Caco-2 (cell line): ENCODE measurements at regions not wholly inside any gene's neighbourhood (a gene's known extent, or its start where the extent isn't known, plus 50 kb on each side); places are given as distances from the start of the nearest gene placed in this dataset.

Experiments used
- BruUV-seq: library from RNA; stranded (reverse); fragments of 400-500 nt; replicated peaks from 2 replicates; lab custom pipeline; 2021; lab: Mats Ljungman, UMichigan
- CTCF ChIA-PET: fragments of 300-600 bp; sonication (Branson Sonifier 250); formaldehyde crosslinking; loops from one replicate; lab custom pipeline; 2022; ENCODE audit warnings: antibody characterized with exemption; lab: Charles Lee
- POLR2A ChIA-PET: fragments of 300-600 bp; sonication (Branson Sonifier 250); formaldehyde crosslinking; loops from one replicate; lab custom pipeline; 2022; ENCODE audit warnings: antibody characterized with exemption; lab: Charles Lee
- DNase-seq, 2 experiments: peaks; one replicate each; pipeline versions ENCODE4 v3.0.0 to v3.0.0-alpha.2; 2020 to 2022
- H3K27me3 ChIP-seq: replicated peaks from 2 replicates; pipeline ENCODE4 v1.6.0; 2011; ENCODE audit warnings: low read length; ENCODE audit not compliant: control insufficient read depth, insufficient read depth
- H3K36me3 ChIP-seq: 2 replicates; pipeline ENCODE4 v1.5.1; 2011; ENCODE audit warnings: low read length; ENCODE audit not compliant: control insufficient read depth, insufficient read depth
- H3K4me1 ChIP-seq: fragments of 250-450 bp; sonication (Bioruptor Pico); 2 replicates; pipeline ENCODE4 v1.5.1; 2020; ENCODE audit warnings: mild to moderate bottlenecking
- H3K4me3 ChIP-seq: 2 replicates; pipeline ENCODE4 v1.5.1; 2011; ENCODE audit warnings: low read depth, mild to moderate bottlenecking, control low read depth, low read length
- H3K9me3 ChIP-seq: fragments of 250-450 bp; sonication (Bioruptor Pico); 2 replicates; pipeline ENCODE4 v1.5.1; 2020; ENCODE audit warnings: mild to moderate bottlenecking, moderate library complexity
- H3K27ac Mint-ChIP-seq: one replicate; pipeline ENCODE4 v1.8.0; 2022; ENCODE audit warnings: mixed read lengths; ENCODE audit not compliant: unreplicated experiment
- H3K27me3 Mint-ChIP-seq: one replicate; pipeline ENCODE4 v1.8.0; 2022; ENCODE audit warnings: mixed read lengths; ENCODE audit not compliant: insufficient read depth, unreplicated experiment
- H3K36me3 Mint-ChIP-seq: one replicate; pipeline ENCODE4 v1.8.0; 2022; ENCODE audit warnings: mild to moderate bottlenecking, mixed read lengths; ENCODE audit not compliant: insufficient read depth, unreplicated experiment
- H3K4me1 Mint-ChIP-seq: one replicate; pipeline ENCODE4 v1.8.0; 2022; ENCODE audit warnings: low read depth, mixed read lengths; ENCODE audit not compliant: unreplicated experiment
- H3K4me3 Mint-ChIP-seq: one replicate; pipeline ENCODE4 v1.8.0; 2022; ENCODE audit warnings: mild to moderate bottlenecking, moderate library complexity, mixed read lengths; ENCODE audit not compliant: unreplicated experiment
- H3K9me3 Mint-ChIP-seq: one replicate; pipeline ENCODE4 v1.8.0; 2022; ENCODE audit warnings: mixed read lengths; ENCODE audit not compliant: unreplicated experiment
- CTCF ChIP-seq, 2 experiments: fragments of 200-600 bp in 1 of 2; IDR thresholded peaks; 1 replicate in 1 of 2; 2 replicates in 1 of 2; pipeline versions ENCODE4 v1.5.1 to v1.8.0; 2011 to 2022; ENCODE audit warnings: antibody characterized with exemption in 1 of 2, control low read depth in 1 of 2, inconsistent platforms in 1 of 2, low read depth in 1 of 2, low read length in 1 of 2, mild to moderate bottlenecking in 1 of 2, moderate library complexity in 1 of 2; ENCODE audit not compliant: insufficient read depth in 1 of 2, severe bottlenecking in 1 of 2, unreplicated experiment in 1 of 2
- intact Hi-C: fragments of 100-400 bp; cut with micrococcal nuclease; formaldehyde crosslinking; loops from one replicate; pipeline ENCODE4 v1.10.0; 2022; ENCODE audit not compliant: unreplicated experiment

- Mint-ChIP-seq H3K4me1 (no peaks in the 10 kb centered on the region), H3K4me3 (no peak overlapping the region), H3K9me3 (no peaks in the 10 kb centered on the region), H3K27ac (no peak overlapping the region), H3K27me3 (peaks cover 5% of the 10 kb centered on the region), H3K36me3 (no peaks in the 10 kb centered on the region)
- no TSS peak for BruUV-seq
- H3K36me3 ChIP-seq = no peaks in the 10 kb centered on the region
- DNase-seq = no peak
- ChIA-PET POLR2A (no interaction called here), CTCF (interaction anchor here (0.6 kb wide), 1 partner anchor 50 kb away, joined by 3 read pairs; no protein-coding TSS in a partner anchor)
- no peak overlapping the region for H3K4me3 ChIP-seq
- no peaks in the 10 kb centered on the region for H3K27me3 ChIP-seq
- no peak for TF ChIP-seq CTCF (IDR thresholded peaks at IDR 0.05; ENCODE audit: insufficient read depth in 1 of 2, low read depth in 1 of 2, low read length in 1 of 2, severe bottlenecking in 1 of 2, unreplicated experiment in 1 of 2)
- H3K9me3 ChIP-seq = no peaks in the 10 kb centered on the region
- H3K4me1 ChIP-seq = no peaks in the 10 kb centered on the region
- intact Hi-C loops = no loop called here
Observed at GRCh38 chr13:104796581-104796980, 1730.4 kb upstream of the SLC10A2 start.

GRCh38 chr13:104785952-104786351, 1719.7 kb upstream of the SLC10A2 start:
- H3K9me3 ChIP-seq = no peaks in the 10 kb centered on the region
- DNase-seq = no peak
- TF ChIP-seq CTCF (IDR thresholded peaks at IDR 0.05; ENCODE audit: insufficient read depth in 1 of 2, low read depth in 1 of 2, low read length in 1 of 2, severe bottlenecking in 1 of 2, unreplicated experiment in 1 of 2) = no peak
- Mint-ChIP-seq H3K27me3 (no peaks in the 10 kb centered on the region), H3K27ac (no peak overlapping the region), H3K4me3 (no peak overlapping the region), H3K36me3 (no peaks in the 10 kb centered on the region), H3K9me3 (no peaks in the 10 kb centered on the region), H3K4me1 (no peaks in the 10 kb centered on the region)
- POLR2A ChIA-PET = no interaction called here
- H3K4me1 ChIP-seq = no peaks in the 10 kb centered on the region
- H3K4me3 ChIP-seq = no peak overlapping the region
- intact Hi-C loops = no loop called here
- H3K27me3 ChIP-seq = no peaks in the 10 kb centered on the region
- CTCF ChIA-PET = no interaction called here
- no TSS peak for BruUV-seq
- H3K36me3 ChIP-seq = no peaks in the 10 kb centered on the region

DNA sequence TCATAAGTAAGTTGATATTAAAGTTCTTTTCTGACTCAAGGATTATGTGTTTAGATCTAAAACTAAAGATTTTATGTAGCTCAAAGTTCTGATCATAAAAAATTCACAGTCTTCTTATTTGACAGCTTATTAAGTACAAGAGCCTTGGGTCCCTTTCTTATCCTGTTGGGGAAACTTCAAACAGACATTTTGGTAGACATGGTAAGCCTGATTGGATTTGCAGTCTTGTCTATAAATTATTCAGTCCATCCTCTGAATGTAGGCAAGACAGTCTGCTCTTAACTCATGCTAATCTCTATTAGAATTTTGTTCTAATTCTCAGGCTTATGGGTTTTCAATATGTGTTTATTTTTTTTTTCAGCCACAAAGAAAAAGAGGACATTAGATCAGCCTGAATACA, 1718.7 kb upstream of the SLC10A2 start:
- Histone ChIP-seq H3K9me3 (no peaks in the 10 kb centered on the region), H3K4me1 (no peaks in the 10 kb centered on the region), H3K27me3 (no peaks in the 10 kb centered on the region), H3K4me3 (no peak overlapping the region), H3K36me3 (no peaks in the 10 kb centered on the region)
- Mint-ChIP-seq H3K9me3 (no peaks in the 10 kb centered on the region), H3K27ac (no peak overlapping the region), H3K4me3 (no peak overlapping the region), H3K4me1 (no peaks in the 10 kb centered on the region), H3K36me3 (no peaks in the 10 kb centered on the region), H3K27me3 (no peaks in the 10 kb centered on the region)
- TF ChIP-seq CTCF (IDR thresholded peaks at IDR 0.05; ENCODE audit: insufficient read depth in 1 of 2, low read depth in 1 of 2, low read length in 1 of 2, severe bottlenecking in 1 of 2, unreplicated experiment in 1 of 2) = no peak
- intact Hi-C loops = no loop called here
- DNase-seq = no peak
- POLR2A ChIA-PET = no interaction called here
- BruUV-seq = no TSS peak
- CTCF ChIA-PET = no interaction called here
